ENCODE measurements at regions not wholly inside any gene's neighbourhood (a gene's known extent, or its start where the extent isn't known, plus 50 kb on each side); places are given as distances from the start of the nearest gene placed in this dataset.

DNA sequence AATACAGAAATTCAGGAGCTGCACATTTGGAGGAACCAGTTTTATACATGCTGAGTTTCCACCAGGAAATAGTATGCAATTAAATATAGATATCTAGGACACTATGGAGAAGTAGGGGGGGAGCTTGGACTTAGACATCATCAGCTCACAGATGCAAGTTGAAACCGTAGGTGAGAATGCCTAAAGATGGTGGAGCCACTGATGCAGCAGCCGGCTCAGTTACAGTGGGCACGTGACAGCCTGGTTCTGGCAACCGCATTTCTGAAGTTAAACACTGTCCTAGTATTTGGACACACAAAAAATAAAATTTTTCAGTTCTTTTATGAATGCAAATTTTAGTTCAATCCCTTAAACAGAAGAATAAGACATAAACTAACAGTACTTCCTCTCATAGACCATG lies 91.5 kb upstream of the FRY start:
- Mint-ChIP-seq H3K4me3 (no peak overlapping the region), H3K27ac (no peak overlapping the region), H3K27me3 (no peaks in the 10 kb centered on the region), H3K36me3 (ENCODE audit: low read depth) (no peaks in the 10 kb centered on the region), H3K9me3 (no peaks in the 10 kb centered on the region), H3K4me1 (no peaks in the 10 kb centered on the region)
- intact Hi-C loops (cut with micrococcal nuclease), result no loop called here
- DNase-seq, result no peak
- ChIA-PET POLR2A (no interaction called here), CTCF (no interaction called here)
- TF ChIP-seq, protein P1, sequence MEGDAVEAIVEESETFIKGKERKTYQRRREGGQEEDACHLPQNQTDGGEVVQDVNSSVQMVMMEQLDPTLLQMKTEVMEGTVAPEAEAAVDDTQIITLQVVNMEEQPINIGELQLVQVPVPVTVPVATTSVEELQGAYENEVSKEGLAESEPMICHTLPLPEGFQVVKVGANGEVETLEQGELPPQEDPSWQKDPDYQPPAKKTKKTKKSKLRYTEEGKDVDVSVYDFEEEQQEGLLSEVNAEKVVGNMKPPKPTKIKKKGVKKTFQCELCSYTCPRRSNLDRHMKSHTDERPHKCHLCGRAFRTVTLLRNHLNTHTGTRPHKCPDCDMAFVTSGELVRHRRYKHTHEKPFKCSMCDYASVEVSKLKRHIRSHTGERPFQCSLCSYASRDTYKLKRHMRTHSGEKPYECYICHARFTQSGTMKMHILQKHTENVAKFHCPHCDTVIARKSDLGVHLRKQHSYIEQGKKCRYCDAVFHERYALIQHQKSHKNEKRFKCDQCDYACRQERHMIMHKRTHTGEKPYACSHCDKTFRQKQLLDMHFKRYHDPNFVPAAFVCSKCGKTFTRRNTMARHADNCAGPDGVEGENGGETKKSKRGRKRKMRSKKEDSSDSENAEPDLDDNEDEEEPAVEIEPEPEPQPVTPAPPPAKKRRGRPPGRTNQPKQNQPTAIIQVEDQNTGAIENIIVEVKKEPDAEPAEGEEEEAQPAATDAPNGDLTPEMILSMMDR (IDR thresholded peaks at IDR 0.05), result no peak
- ATAC-seq (ENCODE audit: low read depth), result no peak

DNA sequence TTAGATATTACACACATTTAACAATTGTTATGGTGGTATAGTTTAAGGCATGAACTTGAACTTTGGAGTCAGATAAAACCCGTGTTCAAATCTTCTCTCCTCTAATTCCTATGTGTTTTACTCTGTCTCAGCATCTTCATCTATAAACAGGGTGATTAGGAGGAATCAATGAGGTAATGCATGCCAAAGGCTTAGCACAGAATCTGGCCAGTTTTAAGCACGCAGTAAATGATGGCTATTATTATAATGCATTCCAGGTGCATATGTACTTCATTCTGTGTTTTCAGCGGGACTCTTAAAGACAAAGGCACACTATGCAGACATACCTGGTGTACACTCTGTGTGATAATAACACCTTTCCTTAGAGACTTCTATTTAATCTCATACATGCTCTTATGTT lies 88.0 kb upstream of the FRY start:
- intact Hi-C loops (cut with micrococcal nuclease), result no loop called here
- TF ChIP-seq, protein P1 (IDR thresholded peaks at IDR 0.05), result no peak
- ATAC-seq (ENCODE audit: low read depth) (no peak), DNase-seq (no peak)
- H3K9me3 Mint-ChIP-seq, result no peaks in the 10 kb centered on the region
- no peaks in the 10 kb centered on the region for H3K27me3 Mint-ChIP-seq
- H3K4me3 Mint-ChIP-seq, result no peak overlapping the region
- H3K36me3 Mint-ChIP-seq (ENCODE audit: low read depth), result no peaks in the 10 kb centered on the region
- H3K4me1 Mint-ChIP-seq, result no peaks in the 10 kb centered on the region
- ChIA-PET CTCF (no interaction called here), POLR2A (no interaction called here)
- no peak overlapping the region for H3K27ac Mint-ChIP-seq

DNA sequence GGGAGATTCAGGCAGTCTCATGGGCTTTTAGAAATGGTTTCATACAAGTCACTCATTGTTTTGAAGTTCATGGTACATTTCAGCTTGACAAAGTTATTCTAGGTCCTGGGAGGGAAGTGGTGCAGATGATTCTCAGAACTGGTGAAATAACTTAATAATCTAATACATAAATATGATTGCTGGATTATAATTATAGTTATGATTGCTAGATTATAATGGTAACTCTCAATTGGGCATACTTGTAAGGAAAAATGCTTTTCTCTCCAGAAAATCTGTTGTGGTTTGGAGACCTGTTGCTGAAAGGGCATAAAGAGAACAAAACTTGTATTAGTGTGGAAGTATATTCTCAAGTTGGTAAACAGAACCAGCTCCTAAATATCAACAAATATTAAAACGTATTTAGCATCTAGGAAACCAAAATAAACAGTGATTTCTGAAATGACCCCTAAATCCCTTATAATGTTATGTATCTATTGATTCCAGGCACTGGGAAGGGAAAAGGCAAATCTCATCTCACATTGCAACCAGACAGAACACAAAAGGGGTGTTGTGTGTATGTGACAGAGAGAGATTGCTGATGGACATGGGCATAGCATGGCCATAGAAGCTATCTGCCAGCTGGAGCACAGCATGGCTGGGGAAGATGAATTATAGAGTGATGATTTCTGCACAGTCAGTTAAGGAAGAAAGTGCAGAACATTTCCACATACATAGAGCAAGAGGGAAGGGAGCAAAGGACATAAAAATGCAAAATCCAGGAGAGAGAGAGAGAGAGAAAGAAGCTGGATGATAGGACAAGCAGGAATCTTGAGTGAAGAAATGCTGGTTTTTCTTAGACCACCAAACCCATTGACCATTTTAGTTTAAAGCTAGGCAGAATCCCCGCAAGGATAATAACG lies 87.1 kb upstream of the FRY start:
- intact Hi-C loops (cut with micrococcal nuclease), result no loop called here
- DNase-seq (no peak), ATAC-seq (ENCODE audit: low read depth) (no peak)
- Mint-ChIP-seq H3K27me3 (no peaks in the 10 kb centered on the region), H3K36me3 (ENCODE audit: low read depth) (no peaks in the 10 kb centered on the region), H3K4me1 (no peaks in the 10 kb centered on the region), H3K9me3 (no peaks in the 10 kb centered on the region), H3K4me3 (no peak overlapping the region), H3K27ac (no peak overlapping the region)
- TF ChIP-seq, protein P1 (IDR thresholded peaks at IDR 0.05), result no peak
- ChIA-PET POLR2A (no interaction called here), CTCF (no interaction called here)

DNA sequence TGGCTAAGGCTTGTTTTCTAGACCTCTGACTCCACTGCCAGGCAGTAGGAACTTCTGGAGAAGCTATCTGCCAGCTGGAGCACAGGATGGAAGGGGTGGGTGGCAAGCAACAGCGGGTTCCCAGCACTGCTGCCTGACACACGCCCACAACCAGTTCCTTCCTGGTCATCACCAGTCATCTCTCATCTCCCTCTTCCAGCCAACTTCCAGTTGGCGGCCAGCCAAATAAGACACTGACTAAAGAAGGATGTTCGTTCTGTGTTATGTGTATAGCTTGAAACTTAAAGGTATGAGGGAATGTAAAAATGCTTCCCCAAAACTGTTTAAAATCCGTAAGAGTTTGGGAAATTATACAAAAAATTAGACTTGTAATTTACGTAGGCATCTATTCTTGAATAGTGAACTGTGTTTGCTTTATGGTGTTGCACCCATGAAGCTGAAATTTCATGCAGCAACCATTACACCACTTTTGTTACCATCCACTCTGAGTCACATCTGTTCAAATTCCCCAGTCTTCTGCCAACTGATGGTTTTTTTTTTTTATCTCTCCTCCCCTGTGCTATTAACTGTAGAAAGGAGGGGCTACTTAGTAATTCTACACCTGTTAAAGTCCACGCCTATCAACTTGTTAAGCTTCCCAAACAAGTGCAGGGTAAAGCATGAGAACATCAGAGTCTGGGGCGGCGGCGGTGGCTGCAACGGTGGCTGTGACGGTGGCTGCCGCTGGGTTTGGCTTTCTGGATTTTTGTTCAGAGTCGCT lies 86.2 kb upstream of the FRY start:
- H3K4me3 Mint-ChIP-seq, result no peak overlapping the region
- ChIA-PET POLR2A (no interaction called here), CTCF (no interaction called here)
- H3K9me3 Mint-ChIP-seq, result no peaks in the 10 kb centered on the region
- TF ChIP-seq, protein P1 (IDR thresholded peaks at IDR 0.05), result no peak
- H3K27me3 Mint-ChIP-seq, result no peaks in the 10 kb centered on the region
- H3K36me3 Mint-ChIP-seq (ENCODE audit: low read depth), result no peaks in the 10 kb centered on the region
- no peak overlapping the region for H3K27ac Mint-ChIP-seq
- no peak for DNase-seq
- ATAC-seq (ENCODE audit: low read depth), result no peak
- peaks cover 4% of the 10 kb centered on the region for H3K4me1 Mint-ChIP-seq
- intact Hi-C loops (cut with micrococcal nuclease), result no loop called here

DNA sequence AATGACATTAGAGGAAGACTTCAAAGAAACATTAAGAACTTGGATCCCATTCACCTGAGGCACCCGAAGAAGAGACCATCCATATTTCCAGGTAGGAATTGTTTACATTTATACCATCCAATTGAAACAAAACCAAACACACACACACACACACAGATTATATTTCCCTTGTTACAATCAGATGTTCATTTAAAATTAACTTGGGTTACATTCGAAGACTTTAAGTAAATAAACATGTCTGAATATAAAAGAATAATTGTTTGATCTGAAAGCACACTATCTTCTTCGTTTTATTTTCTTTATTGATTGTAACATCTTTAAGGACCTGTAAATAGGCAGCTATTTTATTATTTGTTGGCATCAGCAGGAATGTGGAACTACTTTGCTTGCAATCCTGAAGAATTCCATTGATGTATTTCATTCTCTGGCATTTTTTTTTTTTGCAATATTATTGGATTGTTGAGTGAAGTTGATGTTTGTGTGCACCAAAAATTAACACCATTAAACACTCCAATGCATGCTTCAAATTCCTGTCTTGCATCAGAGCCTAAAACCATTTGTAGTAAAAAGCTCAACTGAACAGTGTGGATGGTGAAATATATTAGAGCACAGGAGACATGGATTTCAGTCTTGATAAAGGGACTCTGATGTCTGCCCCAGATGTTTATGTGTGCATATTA lies 85.3 kb upstream of the FRY start:
- Mint-ChIP-seq H3K4me1 (peaks cover 11% of the 10 kb centered on the region), H3K4me3 (no peak overlapping the region), H3K36me3 (ENCODE audit: low read depth) (no peaks in the 10 kb centered on the region), H3K9me3 (no peaks in the 10 kb centered on the region), H3K27me3 (no peaks in the 10 kb centered on the region), H3K27ac (no peak overlapping the region)
- intact Hi-C loops (cut with micrococcal nuclease), result no loop called here
- ChIA-PET POLR2A (no interaction called here), CTCF (interaction anchor here (1.7 kb wide), 1 partner anchor 36 kb away, joined by 6 read pairs; no protein-coding TSS in a partner anchor)
- ATAC-seq (ENCODE audit: low read depth) (no peak), DNase-seq (no peak)
- TF ChIP-seq, protein P1 (IDR thresholded peaks at IDR 0.05), result no peak
